Left colon (tissue), 2 donors: ENCODE measurements at regions not wholly inside any gene's neighbourhood (a gene's known extent, or its start where the extent isn't known, plus 50 kb on each side); places are given as distances from the start of the nearest gene placed in this dataset.
"Not testable (repeated sequence)": the region's sequence is repeated elsewhere in the genome, so short reads cannot be mapped to it uniquely, and the experiment has no call there.

Source experiments
- ATAC-seq: fragments of 200-7000 bp; cut with Tn5 transposase; one replicate; pipeline ENCODE4 v1.9.1; 2020; ENCODE audit warnings: mild to moderate bottlenecking, moderate library complexity
- DNase-seq, 2 donors: peaks; one replicate each; pipeline ENCODE4 v3.0.0-alpha.2; 2020
- intact Hi-C, 2 donors: fragments of 100-400 bp; cut with DNase I in 1 of 2; cut with micrococcal nuclease in 1 of 2; formaldehyde crosslinking; loops; one replicate each; pipeline versions ENCODE4 v1.11.2 to v1.14.0; 2022; cut with DNase I, micrococcal nuclease
- donor health status: DM: no; HTN: no; CAD: no.
- donor health status: DM: yes; HTN: yes; CAD: no.

- no peak for ATAC-seq
- intact Hi-C loops: no loop called here
- DNase-seq: no peak
Observed at GRCh38 chr12:31906557-31907301, 52.5 kb upstream of the RESF1 start.

GRCh38 chr12:31903025-31903424 is 56.2 kb upstream of the RESF1 start:
- intact Hi-C loops: no loop called here
- ATAC-seq (no peak), DNase-seq (no peak)

GRCh38 chr12:31900271-31900670 is 58.9 kb upstream of the RESF1 start:
- intact Hi-C loops: no loop called here
- DNase-seq (no peak), ATAC-seq (no peak)

- intact Hi-C loops: no loop called here
- ATAC-seq (no peak), DNase-seq (no peak)
Observed at GRCh38 chr12:31899109-31899508, 60.1 kb upstream of the RESF1 start.

GRCh38 chr12:31897781-31898503 is 61.3 kb upstream of the RESF1 start:
- no peak for ATAC-seq
- intact Hi-C loops: no loop called here
- DNase-seq: no peak

- ATAC-seq, DNase-seq, intact Hi-C loops: not testable (repeated sequence)
Observed at GRCh38 chr12:31897092-31897491, 62.1 kb upstream of the RESF1 start.

GRCh38 chr12:31896514-31897039 is 62.6 kb upstream of the RESF1 start:
- DNase-seq: peak; percentile 35 to 61
- ATAC-seq: peak; percentile 59
- intact Hi-C loops: no loop called here

- ATAC-seq: no peak
- no peak for DNase-seq
- intact Hi-C loops: no loop called here
Observed at GRCh38 chr12:31895449-31896150, 63.6 kb upstream of the RESF1 start.

- DNase-seq (no peak), ATAC-seq (no peak)
- intact Hi-C loops: no loop called here
Observed at GRCh38 chr12:31890295-31891285, 68.6 kb upstream of the RESF1 start.

GRCh38 chr12:31887109-31887811 is 72.0 kb upstream of the RESF1 start:
- ATAC-seq (no peak), DNase-seq (no peak)
- intact Hi-C loops: no loop called here

GRCh38 chr12:31882682-31883081 is 76.5 kb upstream of the RESF1 start:
- DNase-seq, ATAC-seq, intact Hi-C loops: not testable (repeated sequence)

GRCh38 chr12:31880340-31880739 is 78.9 kb upstream of the RESF1 start:
- ATAC-seq (no peak), DNase-seq (no peak)
- intact Hi-C loops: no loop called here

- DNase-seq (no peak), ATAC-seq (no peak)
- intact Hi-C loops: no loop called here
Observed at GRCh38 chr12:31877884-31878283, 81.3 kb upstream of the RESF1 start.

GRCh38 chr12:31876568-31877424 is 82.4 kb upstream of the RESF1 start:
- ATAC-seq (no peak), DNase-seq (peak in 1 of 2 donors; percentile 30)
- intact Hi-C loops: no loop called here

GRCh38 chr12:31875609-31875964 is 83.6 kb upstream of the RESF1 start:
- intact Hi-C loops: no loop called here
- ATAC-seq (no peak), DNase-seq (no peak)

- intact Hi-C loops: no loop called here
- ATAC-seq: no peak
- DNase-seq: peak; percentile 33 to 46
Observed at GRCh38 chr12:31874961-31875608, 84.1 kb upstream of the RESF1 start.
